IMR-90 (cell line): ENCODE measurements at regions not wholly inside any gene's neighbourhood (a gene's known extent, or its start where the extent isn't known, plus 50 kb on each side); places are given as distances from the start of the nearest gene placed in this dataset.

Experiments used
- ATAC-seq: fragments of 200-7000 bp; cut with Tn5 transposase; 2 replicates; pipeline ENCODE4 v1.9.1; 2020; ENCODE audit warnings: low read depth, mild to moderate bottlenecking, moderate library complexity
- BruUV-seq: library from RNA; stranded (reverse); fragments of 400-500 nt; replicated peaks from 2 replicates; lab custom pipeline; 2021; lab: Mats Ljungman, UMichigan
- CTCF ChIA-PET: fragments of 300-600 bp; formaldehyde crosslinking; extraction: SDS; loops from one replicate; lab custom pipeline; 2021; ENCODE audit warnings: antibody characterized with exemption; lab: Yijun Ruan, JAX
- POLR2A ChIA-PET: fragments of 300-600 bp; sonication (Branson Sonifier 250); formaldehyde crosslinking; loops from one replicate; lab custom pipeline; 2022; ENCODE audit warnings: antibody characterized with exemption; ENCODE audit not compliant: unreplicated experiment; lab: Charles Lee
- DNase-seq: peaks from one replicate; pipeline ENCODE4 v3.0.0; 2013
- H2AFZ ChIP-seq: replicated peaks from 2 replicates; pipeline ENCODE3; 2013; ENCODE audit warnings: low read length, mild to moderate bottlenecking; ENCODE audit not compliant: poor library complexity
- H2AK5ac ChIP-seq: 2 replicates; pipeline ENCODE4 v1.6.1; 2013; ENCODE audit warnings: low read depth, low read length, inconsistent platforms
- H2AK9ac ChIP-seq: replicated peaks from 2 replicates; pipeline ENCODE3; 2013; ENCODE audit warnings: mild to moderate bottlenecking, low read depth, low read length, moderate library complexity; ENCODE audit not compliant: poor library complexity
- H2BK120ac ChIP-seq: 2 replicates; pipeline ENCODE4 v1.6.1; 2013; ENCODE audit warnings: low read depth, low read length, inconsistent platforms
- H2BK15ac ChIP-seq: 3 replicates; pipeline ENCODE4 v1.6.1; 2013; ENCODE audit warnings: low read depth, low read length, inconsistent platforms
- H2BK20ac ChIP-seq: 2 replicates; pipeline ENCODE4 v1.6.1; 2013; ENCODE audit warnings: low read depth, mild to moderate bottlenecking, inconsistent platforms, low read length, moderate library complexity
- H2BK5ac ChIP-seq: 2 replicates; pipeline ENCODE4 v1.6.1; 2013; ENCODE audit warnings: mild to moderate bottlenecking, low read depth, low read length, inconsistent platforms; ENCODE audit not compliant: poor library complexity, severe bottlenecking
- H3K14ac ChIP-seq: replicated peaks from 2 replicates; pipeline ENCODE4 v1.6.1; 2013; ENCODE audit warnings: low read depth, low read length, inconsistent platforms
- H3K18ac ChIP-seq: 2 replicates; pipeline ENCODE4 v1.6.1; 2013; ENCODE audit warnings: low read depth, low read length, control low read depth
- H3K23ac ChIP-seq: 2 replicates; pipeline ENCODE4 v1.6.1; 2013; ENCODE audit warnings: low read depth, low read length, inconsistent platforms
- H3K27ac ChIP-seq: 2 replicates; pipeline ENCODE4 v1.5.1; 2013; ENCODE audit warnings: mild to moderate bottlenecking, control low read depth, low read length; ENCODE audit not compliant: insufficient read depth
- H3K27me3 ChIP-seq: 2 replicates; pipeline ENCODE4 v1.6.1; 2013; ENCODE audit warnings: low read length; ENCODE audit not compliant: control insufficient read depth, insufficient read depth
- H3K36me3 ChIP-seq: 2 replicates; pipeline ENCODE4 v1.6.1; 2013; ENCODE audit warnings: low read length, mixed read lengths; ENCODE audit not compliant: control insufficient read depth, insufficient read depth
- H3K4ac ChIP-seq: 2 replicates; pipeline ENCODE4 v1.6.1; 2013; ENCODE audit warnings: low read depth, low read length, inconsistent platforms
- H3K4me1 ChIP-seq: 2 replicates; pipeline ENCODE4 v1.6.1; 2013; ENCODE audit warnings: low read length, mixed read lengths; ENCODE audit not compliant: control insufficient read depth, insufficient read depth
- H3K4me2 ChIP-seq: 2 replicates; pipeline ENCODE4 v1.6.1; 2013; ENCODE audit warnings: low read depth, mild to moderate bottlenecking, control low read depth, low read length, moderate library complexity
- H3K4me3 ChIP-seq: 2 replicates; pipeline ENCODE4 v1.5.1; 2013; ENCODE audit warnings: low read depth, mild to moderate bottlenecking, control low read depth, low read length, moderate library complexity; ENCODE audit not compliant: insufficient read depth
- H3K56ac ChIP-seq: 2 replicates; pipeline ENCODE4 v1.6.1; 2013; ENCODE audit warnings: low read length, inconsistent platforms; ENCODE audit not compliant: insufficient read depth; ENCODE audit errors: extremely low read depth
- H3K79me1 ChIP-seq, 2 experiments: 2 replicates each; pipeline ENCODE4 v1.6.1; 2013; ENCODE audit warnings: low read length in 2 of 2, inconsistent platforms in 1 of 2, low read depth in 1 of 2
- H3K9ac ChIP-seq: 2 replicates; pipeline ENCODE4 v1.6.1; 2013; ENCODE audit warnings: low read depth, low read length, control low read depth
- H3K9me1 ChIP-seq: 2 replicates; pipeline ENCODE4 v1.6.1; 2013; ENCODE audit warnings: low read length, inconsistent platforms; ENCODE audit not compliant: insufficient read depth
- H3K9me3 ChIP-seq: 2 replicates; pipeline ENCODE4 v1.6.1; 2013; ENCODE audit warnings: low read length; ENCODE audit not compliant: control insufficient read depth, insufficient read depth
- H4K20me1 ChIP-seq: 2 replicates; pipeline ENCODE4 v1.6.1; 2013; ENCODE audit warnings: low read length, inconsistent platforms; ENCODE audit not compliant: insufficient read depth
- H4K5ac ChIP-seq: 2 replicates; pipeline ENCODE4 v1.6.1; 2013; ENCODE audit warnings: mild to moderate bottlenecking, low read depth, low read length, control low read depth
- H4K8ac ChIP-seq, 2 experiments: 2 replicates each; pipeline ENCODE4 v1.6.1; 2013; ENCODE audit warnings: low read depth in 2 of 2, low read length in 2 of 2, control low read depth in 1 of 2, inconsistent platforms in 1 of 2
- H4K91ac ChIP-seq: 2 replicates; pipeline ENCODE4 v1.6.1; 2013; ENCODE audit warnings: low read depth, low read length, inconsistent platforms; ENCODE audit not compliant: insufficient read depth
- CEBPB ChIP-seq: IDR thresholded peaks from 2 replicates; pipeline ENCODE4 v1.6.1; 2012; ENCODE audit warnings: low read depth, low read length, improper control_type of control experiment
- FOS ChIP-seq: fragments of 150-350 bp; IDR thresholded peaks from 2 replicates; pipeline ENCODE4 v1.6.1; 2016; ENCODE audit warnings: low read depth, low read length
- MAZ ChIP-seq: IDR thresholded peaks from 2 replicates; pipeline ENCODE4 v1.6.1; 2012; ENCODE audit warnings: low read depth, mild to moderate bottlenecking, low read length, improper control_type of control experiment, moderate library complexity, borderline replicate concordance
- MXI1 ChIP-seq: IDR thresholded peaks from 2 replicates; pipeline ENCODE4 v1.6.1; 2012; ENCODE audit warnings: low read depth, mild to moderate bottlenecking, low read length, moderate library complexity, borderline replicate concordance
- RAD21 ChIP-seq: IDR thresholded peaks from 2 replicates; pipeline ENCODE4 v1.6.1; 2012; ENCODE audit warnings: low read length, improper control_type of control experiment
- WGBS, 2 experiments: methylation state at CpG; one replicate each; pipeline versions ENCODE4 v1.1.5 to v1.1.7; 2013; ENCODE audit warnings: missing lambda C conversion rate in 2 of 2; ENCODE audit not compliant: insufficient read length in 1 of 2; ENCODE audit errors: extremely low coverage in 2 of 2; 5-methylcytosine and 5-hydroxymethylcytosine counted together
- dilution Hi-C: fragments of 300-500 bp; cut with HindIII; formaldehyde crosslinking; loops from one replicate; pipeline ENCODE4 v1.14.3; 2018; ENCODE audit warnings: low sequenced_read_pairs; ENCODE audit not compliant: unreplicated experiment
- in situ Hi-C: fragments of 300-500 bp; cut with MboI; formaldehyde crosslinking; loops from 3 replicates; pipeline ENCODE4 v1.14.3; 2019; ENCODE audit warnings: low sequenced_read_pairs, inconsistent platforms, mixed read lengths
- intact Hi-C: fragments of 100-400 bp; cut with micrococcal nuclease; formaldehyde crosslinking; loops from 2 replicates; pipeline ENCODE4 v1.10.0; 2022
- TF ChIP-seq, protein P1 (sequence below): fragments of 150-350 bp; IDR thresholded peaks from 2 replicates; pipeline ENCODE4 v1.6.1; 2016; ENCODE audit warnings: low read depth, mild to moderate bottlenecking, low read length, moderate library complexity, borderline replicate concordance

GRCh38 chr14:76597387-76597786 lies 163.9 kb upstream of the VASH1 start:
- Histone ChIP-seq H2BK5ac (no peak overlapping the region), H4K8ac (no peak overlapping the region), H4K91ac (no peak overlapping the region), H3K23ac (no peak overlapping the region), H2BK15ac (no peak overlapping the region), H3K36me3 (no peaks in the 10 kb centered on the region), H2BK120ac (no peak overlapping the region), H3K79me1 (no peaks in the 10 kb centered on the region), H3K9me3 (no peaks in the 10 kb centered on the region), H3K27ac (no peak overlapping the region), H3K4me1 (no peaks in the 10 kb centered on the region), H2AK5ac (no peak overlapping the region), H3K27me3 (peaks cover 7% of the 10 kb centered on the region), H4K20me1 (no peaks in the 10 kb centered on the region), H3K18ac (no peak overlapping the region), H3K56ac (no peak overlapping the region), H2BK20ac (no peak overlapping the region), H3K4me3 (no peak overlapping the region), H2AFZ (no peak overlapping the region), H3K4ac (no peak overlapping the region), H2AK9ac (no peak overlapping the region), H3K9me1 (no peaks in the 10 kb centered on the region), H3K14ac (no peak overlapping the region), H3K9ac (no peak overlapping the region), H4K5ac (no peak overlapping the region), H3K4me2 (no peak overlapping the region)
- TF ChIP-seq, protein P1, sequence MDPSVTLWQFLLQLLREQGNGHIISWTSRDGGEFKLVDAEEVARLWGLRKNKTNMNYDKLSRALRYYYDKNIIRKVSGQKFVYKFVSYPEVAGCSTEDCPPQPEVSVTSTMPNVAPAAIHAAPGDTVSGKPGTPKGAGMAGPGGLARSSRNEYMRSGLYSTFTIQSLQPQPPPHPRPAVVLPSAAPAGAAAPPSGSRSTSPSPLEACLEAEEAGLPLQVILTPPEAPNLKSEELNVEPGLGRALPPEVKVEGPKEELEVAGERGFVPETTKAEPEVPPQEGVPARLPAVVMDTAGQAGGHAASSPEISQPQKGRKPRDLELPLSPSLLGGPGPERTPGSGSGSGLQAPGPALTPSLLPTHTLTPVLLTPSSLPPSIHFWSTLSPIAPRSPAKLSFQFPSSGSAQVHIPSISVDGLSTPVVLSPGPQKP: no peak
- TF ChIP-seq CEBPB (no peak), FOS (no peak), MAZ (no peak), MXI1 (no peak), RAD21 (no peak)
- DNase-seq: no peak
- dilution Hi-C loops (no loop called here), intact Hi-C loops (no loop called here), in situ Hi-C loops (no loop called here)
- ChIA-PET POLR2A (no interaction called here), CTCF (no interaction called here)
- BruUV-seq: no TSS peak
- ATAC-seq: no peak
- WGBS, 2 experiments: 59% methylated on average over 2 of the region's 3 CpGs; no CpG with 5 or more reads in 1 of the 2 experiments
